WTC11 (cell line): ENCODE measurements at regions not wholly inside any gene's neighbourhood (a gene's known extent, or its start where the extent isn't known, plus 50 kb on each side); places are given as distances from the start of the nearest gene placed in this dataset.

Experiments used
- ATAC-seq: fragments of 200-7000 bp; cut with Tn5 transposase; 2 replicates; pipeline ENCODE4 v1.10.0; 2021; ENCODE audit warnings: mild to moderate bottlenecking, moderate library complexity
- CTCF ChIA-PET: fragments of 300-600 bp; sonication (Branson Sonifier 250); formaldehyde crosslinking; loops from one replicate; lab custom pipeline; 2021; ENCODE audit warnings: antibody characterized with exemption; lab: Charles Lee
- POLR2A ChIA-PET: fragments of 350-600 bp; sonication (Branson Sonifier 250); formaldehyde crosslinking; loops from one replicate; lab custom pipeline; 2021; ENCODE audit warnings: antibody characterized with exemption; lab: Charles Lee
- DNase-seq: peaks from one replicate; pipeline ENCODE4 v3.0.0; 2021; ENCODE audit warnings: low spot score
- H3K27ac Mint-ChIP-seq: 2 replicates; pipeline ENCODE4 v1.8.0; 2021; ENCODE audit warnings: mixed read lengths
- H3K27me3 Mint-ChIP-seq: 2 replicates; pipeline ENCODE4 v1.8.0; 2021; ENCODE audit warnings: low read depth, mild to moderate bottlenecking, moderate library complexity, mixed read lengths
- H3K36me3 Mint-ChIP-seq: 2 replicates; pipeline ENCODE4 v1.8.0; 2021; ENCODE audit warnings: mixed read lengths
- H3K4me1 Mint-ChIP-seq: 2 replicates; pipeline ENCODE4 v1.8.0; 2022; ENCODE audit warnings: mixed read lengths
- H3K4me3 Mint-ChIP-seq: 2 replicates; pipeline ENCODE4 v1.8.0; 2021; ENCODE audit warnings: mild to moderate bottlenecking, moderate library complexity, mixed read lengths
- H3K9me3 Mint-ChIP-seq: 2 replicates; pipeline ENCODE4 v1.8.0; 2021; ENCODE audit warnings: mixed read lengths
- ATF2 ChIP-seq: sonication (generic); formaldehyde crosslinking; IDR thresholded peaks from 2 replicates; pipeline ENCODE4 v1.8.1; 2022; ENCODE audit warnings: low read depth, missing genetic modification reagents, borderline replicate concordance
- CDX4 ChIP-seq: fragments of 250-450 bp; sonication (Bioruptor Pico); IDR thresholded peaks from 2 replicates; pipeline ENCODE4 v1.9.0; 2021; ENCODE audit warnings: moderate library complexity, mild to moderate bottlenecking, inconsistent platforms, borderline replicate concordance
- ELF4 ChIP-seq: sonication (generic); formaldehyde crosslinking; IDR thresholded peaks from 2 replicates; pipeline ENCODE4 v1.8.1; 2022; ENCODE audit warnings: low read depth, mild to moderate bottlenecking, moderate library complexity, missing genetic modification reagents
- GRHL2 ChIP-seq: fragments of 250-450 bp; sonication (Bioruptor Pico); IDR thresholded peaks from 2 replicates; pipeline ENCODE4 v1.8.0; 2022; ENCODE audit warnings: mild to moderate bottlenecking, moderate library complexity; ENCODE audit not compliant: insufficient replicate concordance, severe bottlenecking
- HMGXB4 ChIP-seq: sonication (generic); formaldehyde crosslinking; IDR thresholded peaks from 2 replicates; pipeline ENCODE4 v1.8.1; 2023; ENCODE audit warnings: mild to moderate bottlenecking, moderate library complexity, missing genetic modification reagents
- JAZF1 ChIP-seq: fragments of 250-450 bp; sonication (Bioruptor Pico); IDR thresholded peaks from 2 replicates; pipeline ENCODE4 v1.9.0; 2021; ENCODE audit warnings: moderate library complexity, mild to moderate bottlenecking, inconsistent platforms
- NR2C2 ChIP-seq: sonication (generic); formaldehyde crosslinking; IDR thresholded peaks from 2 replicates; pipeline ENCODE4 v1.8.0; 2022; ENCODE audit warnings: mild to moderate bottlenecking, missing genetic modification reagents
- RELA ChIP-seq: sonication (generic); formaldehyde crosslinking; IDR thresholded peaks from 2 replicates; pipeline ENCODE4 v1.8.1; 2022; ENCODE audit warnings: missing genetic modification reagents, mild to moderate bottlenecking, borderline replicate concordance
- SMAD4 ChIP-seq: sonication (generic); formaldehyde crosslinking; IDR thresholded peaks from 2 replicates; pipeline ENCODE4 v1.8.0; 2022; ENCODE audit warnings: mild to moderate bottlenecking, missing genetic modification reagents
- TEAD1 ChIP-seq: sonication (generic); formaldehyde crosslinking; IDR thresholded peaks from 2 replicates; pipeline ENCODE4 v1.8.0; 2022; ENCODE audit warnings: mild to moderate bottlenecking, missing genetic modification reagents
- ZNF232 ChIP-seq: sonication (generic); formaldehyde crosslinking; IDR thresholded peaks from 2 replicates; pipeline ENCODE4 v1.8.0; 2022; ENCODE audit warnings: mild to moderate bottlenecking, missing genetic modification reagents
- ZNF281 ChIP-seq: sonication (generic); formaldehyde crosslinking; IDR thresholded peaks from 2 replicates; pipeline ENCODE4 v1.8.0; 2023; ENCODE audit warnings: mild to moderate bottlenecking, missing genetic modification reagents
- ZNF416 ChIP-seq: fragments of 250-450 bp; sonication (Bioruptor Pico); IDR thresholded peaks from 2 replicates; pipeline ENCODE4 v1.9.0; 2021; ENCODE audit warnings: mild to moderate bottlenecking, inconsistent platforms
- ZNF423 ChIP-seq: fragments of 250-450 bp; sonication (Bioruptor Pico); IDR thresholded peaks from 2 replicates; pipeline ENCODE4 v2.1.2; 2022; ENCODE audit warnings: mild to moderate bottlenecking, moderate library complexity
- ZNF425 ChIP-seq: fragments of 250-450 bp; sonication (Bioruptor Pico); conservative IDR thresholded peaks from 2 replicates; pipeline ENCODE4 v1.9.0; 2021; ENCODE audit warnings: mild to moderate bottlenecking
- ZNF512 ChIP-seq: sonication (generic); formaldehyde crosslinking; IDR thresholded peaks from 2 replicates; pipeline ENCODE4 v1.8.1; 2022; ENCODE audit warnings: missing genetic modification reagents, borderline replicate concordance
- ZSCAN18 ChIP-seq: fragments of 250-450 bp; sonication (Bioruptor Pico); IDR thresholded peaks from 2 replicates; pipeline ENCODE4 v2.1.2; 2022; ENCODE audit warnings: mild to moderate bottlenecking, moderate library complexity
- TF ChIP-seq, protein P1 (sequence below): sonication (generic); formaldehyde crosslinking; conservative IDR thresholded peaks from 2 replicates; pipeline ENCODE4 v1.8.1; 2022; ENCODE audit warnings: mild to moderate bottlenecking, missing genetic modification reagents

- ChIA-PET CTCF (no interaction called here), POLR2A (no interaction called here)
- no peak for DNase-seq
- no peak for ATAC-seq
- Mint-ChIP-seq H3K4me1 (peaks cover 61% of the 10 kb centered on the region), H3K27me3 (no peaks in the 10 kb centered on the region), H3K4me3 (no peak overlapping the region), H3K27ac (no peak overlapping the region), H3K9me3 (peaks cover under 1% of the 10 kb centered on the region; the same call in 1 of the 2 replicates), H3K36me3 (no peaks in the 10 kb centered on the region)
- TF ChIP-seq ZNF232 = no peak
- TF ChIP-seq TEAD1 (CRISPR knock-in tag) = no peak
- TF ChIP-seq, protein P1, sequence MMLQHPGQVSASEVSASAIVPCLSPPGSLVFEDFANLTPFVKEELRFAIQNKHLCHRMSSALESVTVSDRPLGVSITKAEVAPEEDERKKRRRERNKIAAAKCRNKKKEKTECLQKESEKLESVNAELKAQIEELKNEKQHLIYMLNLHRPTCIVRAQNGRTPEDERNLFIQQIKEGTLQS = no peak
- TF ChIP-seq ZSCAN18 (CRISPR knock-in tag) = no peak
- no peak for TF ChIP-seq ZNF423 (CRISPR knock-in tag)
- TF ChIP-seq ZNF416 (CRISPR knock-in tag) = no peak
- no peak for TF ChIP-seq ZNF425
- TF ChIP-seq ZNF512 (CRISPR knock-in tag) = no peak
- TF ChIP-seq HMGXB4 (CRISPR knock-in tag) = no peak
- no peak for TF ChIP-seq ZNF281 (CRISPR knock-in tag)
- TF ChIP-seq CDX4 (CRISPR knock-in tag) = no peak
- no peak for TF ChIP-seq ATF2 (CRISPR knock-in tag)
- TF ChIP-seq RELA (CRISPR knock-in tag) = no peak
- TF ChIP-seq ELF4 (CRISPR knock-in tag) = no peak
- TF ChIP-seq GRHL2 (CRISPR knock-in tag) = no peak
- TF ChIP-seq NR2C2 (CRISPR knock-in tag) = no peak
- no peak for TF ChIP-seq SMAD4 (CRISPR knock-in tag)
- no peak for TF ChIP-seq JAZF1 (CRISPR knock-in tag)
Observed at GRCh38 chr10:60666221-60666620, 112.1 kb upstream of the CDK1 start.
